ENCODE measurements at regions not wholly inside any gene's neighbourhood (a gene's known extent, or its start where the extent isn't known, plus 50 kb on each side); places are given as distances from the start of the nearest gene placed in this dataset.

DNA sequence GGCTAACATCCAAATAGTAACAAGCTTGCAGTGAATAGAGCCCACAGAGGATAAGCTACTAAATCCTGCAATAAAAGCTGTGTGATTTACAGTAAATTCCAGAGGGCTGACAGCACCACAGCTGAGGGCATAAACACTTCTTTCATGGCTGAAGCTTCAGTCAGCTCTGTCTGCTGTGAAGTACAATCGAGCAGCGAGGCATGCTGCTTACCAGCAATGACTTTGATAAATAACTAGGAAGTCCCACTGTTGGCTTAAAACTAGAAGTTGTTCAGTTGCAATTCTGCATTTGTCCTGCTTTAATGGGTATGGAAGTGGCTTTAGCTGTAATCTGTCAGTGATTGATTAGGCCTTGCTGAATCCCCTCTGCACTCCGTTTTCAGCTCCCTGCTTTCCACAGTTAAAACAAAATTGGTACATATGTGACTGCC lies 65.2 kb upstream of the FIGN start:
- TF ChIP-seq, protein P1, sequence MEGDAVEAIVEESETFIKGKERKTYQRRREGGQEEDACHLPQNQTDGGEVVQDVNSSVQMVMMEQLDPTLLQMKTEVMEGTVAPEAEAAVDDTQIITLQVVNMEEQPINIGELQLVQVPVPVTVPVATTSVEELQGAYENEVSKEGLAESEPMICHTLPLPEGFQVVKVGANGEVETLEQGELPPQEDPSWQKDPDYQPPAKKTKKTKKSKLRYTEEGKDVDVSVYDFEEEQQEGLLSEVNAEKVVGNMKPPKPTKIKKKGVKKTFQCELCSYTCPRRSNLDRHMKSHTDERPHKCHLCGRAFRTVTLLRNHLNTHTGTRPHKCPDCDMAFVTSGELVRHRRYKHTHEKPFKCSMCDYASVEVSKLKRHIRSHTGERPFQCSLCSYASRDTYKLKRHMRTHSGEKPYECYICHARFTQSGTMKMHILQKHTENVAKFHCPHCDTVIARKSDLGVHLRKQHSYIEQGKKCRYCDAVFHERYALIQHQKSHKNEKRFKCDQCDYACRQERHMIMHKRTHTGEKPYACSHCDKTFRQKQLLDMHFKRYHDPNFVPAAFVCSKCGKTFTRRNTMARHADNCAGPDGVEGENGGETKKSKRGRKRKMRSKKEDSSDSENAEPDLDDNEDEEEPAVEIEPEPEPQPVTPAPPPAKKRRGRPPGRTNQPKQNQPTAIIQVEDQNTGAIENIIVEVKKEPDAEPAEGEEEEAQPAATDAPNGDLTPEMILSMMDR (IDR thresholded peaks at IDR 0.05; ENCODE audit: extremely low read depth in 1 of 2, insufficient read depth in 1 of 2, low read depth in 1 of 2, low read length in 2 of 2) = no peak
- TF ChIP-seq POLR2A (IDR thresholded peaks at IDR 0.05; ENCODE audit: low read depth, low read length) (no peak), POLR2AphosphoS5 (IDR thresholded peaks at IDR 0.05; ENCODE audit: insufficient read depth, low read depth, low read length) (no peak)

Data from endothelial cell of umbilical vein (primary cell).